ENCODE measurements at regions not wholly inside any gene's neighbourhood (a gene's known extent, or its start where the extent isn't known, plus 50 kb on each side); places are given as distances from the start of the nearest gene placed in this dataset.

DNA sequence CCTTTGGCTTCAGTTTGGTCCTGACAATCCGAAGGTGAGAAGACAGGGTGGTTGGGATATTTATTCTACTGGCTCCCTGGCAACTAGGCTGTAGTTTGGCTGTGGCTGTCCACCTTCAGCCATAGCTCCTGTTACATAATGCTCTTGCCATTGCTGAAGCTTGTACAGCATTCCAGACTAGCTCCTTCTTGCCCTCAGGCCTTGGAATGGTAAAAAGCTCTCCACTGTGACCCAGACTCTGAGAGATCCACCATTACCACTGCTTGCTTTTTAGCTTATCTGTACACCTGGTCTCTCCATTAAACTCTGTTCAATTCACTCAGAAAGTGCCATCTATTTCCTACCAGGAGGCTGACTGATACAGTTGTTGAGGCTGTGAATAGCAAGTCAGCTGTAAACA, 231.8 kb upstream of the MON1B start:
- Mint-ChIP-seq H3K27ac (no peak overlapping the region), H3K4me1 (ENCODE audit: unreplicated experiment) (peaks cover 6% of the 10 kb centered on the region), H3K27me3 (peaks cover 13% of the 10 kb centered on the region), H3K4me3 (no peak overlapping the region), H3K9me3 (no peaks in the 10 kb centered on the region), H3K36me3 (no peaks in the 10 kb centered on the region)
- TF ChIP-seq, protein P1, sequence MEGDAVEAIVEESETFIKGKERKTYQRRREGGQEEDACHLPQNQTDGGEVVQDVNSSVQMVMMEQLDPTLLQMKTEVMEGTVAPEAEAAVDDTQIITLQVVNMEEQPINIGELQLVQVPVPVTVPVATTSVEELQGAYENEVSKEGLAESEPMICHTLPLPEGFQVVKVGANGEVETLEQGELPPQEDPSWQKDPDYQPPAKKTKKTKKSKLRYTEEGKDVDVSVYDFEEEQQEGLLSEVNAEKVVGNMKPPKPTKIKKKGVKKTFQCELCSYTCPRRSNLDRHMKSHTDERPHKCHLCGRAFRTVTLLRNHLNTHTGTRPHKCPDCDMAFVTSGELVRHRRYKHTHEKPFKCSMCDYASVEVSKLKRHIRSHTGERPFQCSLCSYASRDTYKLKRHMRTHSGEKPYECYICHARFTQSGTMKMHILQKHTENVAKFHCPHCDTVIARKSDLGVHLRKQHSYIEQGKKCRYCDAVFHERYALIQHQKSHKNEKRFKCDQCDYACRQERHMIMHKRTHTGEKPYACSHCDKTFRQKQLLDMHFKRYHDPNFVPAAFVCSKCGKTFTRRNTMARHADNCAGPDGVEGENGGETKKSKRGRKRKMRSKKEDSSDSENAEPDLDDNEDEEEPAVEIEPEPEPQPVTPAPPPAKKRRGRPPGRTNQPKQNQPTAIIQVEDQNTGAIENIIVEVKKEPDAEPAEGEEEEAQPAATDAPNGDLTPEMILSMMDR (conservative IDR thresholded peaks at IDR 0.05), result no peak
- no peak for DNase-seq (ENCODE audit: extremely low spot score, unreplicated experiment)

DNA sequence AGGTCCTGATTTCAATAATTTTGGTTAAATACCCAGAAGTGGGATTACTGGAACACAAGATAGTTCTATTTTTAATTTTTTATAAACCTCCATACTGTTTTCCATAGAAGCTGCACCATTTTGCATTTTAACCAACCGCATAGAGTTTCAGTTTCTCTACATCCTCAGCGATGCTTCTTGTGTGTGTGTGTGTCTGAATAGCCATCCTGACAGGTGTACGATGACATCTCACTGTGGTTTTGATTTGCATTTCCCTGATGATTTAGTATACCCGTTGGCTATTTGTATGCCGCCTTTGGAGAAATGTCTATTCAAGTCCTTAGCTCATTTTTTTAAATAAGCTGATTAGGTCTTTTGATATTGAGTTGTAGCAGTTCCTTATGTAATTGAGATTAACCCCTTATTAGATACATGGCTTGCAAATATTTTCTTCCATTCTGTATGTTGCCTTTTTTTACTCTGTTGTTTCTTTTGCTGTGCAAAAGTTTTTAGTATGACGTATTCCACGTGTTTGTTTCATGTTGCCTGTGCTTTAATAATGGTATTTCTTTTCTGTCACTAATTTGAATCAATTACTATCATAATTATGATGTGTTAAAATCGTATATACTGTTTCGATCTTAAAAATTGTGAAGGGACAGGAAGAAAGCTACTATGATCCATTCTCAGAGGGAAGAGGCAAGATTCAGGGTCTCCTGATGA, 227.2 kb upstream of the MON1B start:
- DNase-seq (ENCODE audit: extremely low spot score, unreplicated experiment), result no peak
- no peaks in the 10 kb centered on the region for H3K9me3 Mint-ChIP-seq
- H3K4me1 Mint-ChIP-seq (ENCODE audit: unreplicated experiment), result no peaks in the 10 kb centered on the region
- peaks cover 17% of the 10 kb centered on the region for H3K27me3 Mint-ChIP-seq
- H3K27ac Mint-ChIP-seq, result no peak overlapping the region
- H3K4me3 Mint-ChIP-seq, result no peak overlapping the region
- no peaks in the 10 kb centered on the region for H3K36me3 Mint-ChIP-seq
- TF ChIP-seq, protein P1 (conservative IDR thresholded peaks at IDR 0.05), result no peak

DNA sequence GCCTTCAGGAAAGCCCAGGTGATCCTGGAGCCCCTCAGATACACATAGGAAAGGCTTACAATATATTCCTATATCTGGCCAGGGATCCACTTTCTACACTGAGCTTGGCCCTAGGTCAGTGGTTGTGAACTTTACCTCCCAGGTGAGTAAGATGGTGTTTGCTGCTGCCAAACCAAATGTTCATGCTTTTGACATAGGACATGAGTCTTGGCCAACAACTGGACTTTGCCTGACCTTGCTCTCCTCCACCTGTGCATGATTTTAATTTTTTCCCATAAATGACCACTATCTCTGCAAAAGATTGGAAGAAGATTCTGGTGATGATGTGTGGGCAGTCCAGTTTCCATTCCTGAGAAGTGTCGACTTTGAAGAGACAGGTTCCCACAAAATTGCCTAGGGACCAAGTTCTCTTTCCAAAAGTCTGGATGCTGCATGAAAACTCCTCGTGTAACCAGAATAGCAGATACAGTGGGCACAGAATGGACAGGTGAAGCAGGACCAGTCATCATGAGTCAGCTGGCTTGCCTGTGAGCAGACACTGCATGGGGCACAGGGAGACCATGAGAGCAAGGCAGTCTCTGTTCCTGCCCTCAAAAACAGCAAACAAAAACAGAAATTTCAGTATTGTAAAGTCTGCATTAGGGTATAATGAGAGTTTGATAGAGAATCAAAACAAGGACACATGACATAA, 226.4 kb upstream of the MON1B start:
- no peak overlapping the region for H3K4me3 Mint-ChIP-seq
- H3K9me3 Mint-ChIP-seq, result no peaks in the 10 kb centered on the region
- no peak for DNase-seq (ENCODE audit: extremely low spot score, unreplicated experiment)
- TF ChIP-seq, protein P1 (conservative IDR thresholded peaks at IDR 0.05), result no peak
- H3K27me3 Mint-ChIP-seq, result peaks cover 17% of the 10 kb centered on the region
- no peaks in the 10 kb centered on the region for H3K36me3 Mint-ChIP-seq
- no peaks in the 10 kb centered on the region for H3K4me1 Mint-ChIP-seq (ENCODE audit: unreplicated experiment)
- no peak overlapping the region for H3K27ac Mint-ChIP-seq

DNA sequence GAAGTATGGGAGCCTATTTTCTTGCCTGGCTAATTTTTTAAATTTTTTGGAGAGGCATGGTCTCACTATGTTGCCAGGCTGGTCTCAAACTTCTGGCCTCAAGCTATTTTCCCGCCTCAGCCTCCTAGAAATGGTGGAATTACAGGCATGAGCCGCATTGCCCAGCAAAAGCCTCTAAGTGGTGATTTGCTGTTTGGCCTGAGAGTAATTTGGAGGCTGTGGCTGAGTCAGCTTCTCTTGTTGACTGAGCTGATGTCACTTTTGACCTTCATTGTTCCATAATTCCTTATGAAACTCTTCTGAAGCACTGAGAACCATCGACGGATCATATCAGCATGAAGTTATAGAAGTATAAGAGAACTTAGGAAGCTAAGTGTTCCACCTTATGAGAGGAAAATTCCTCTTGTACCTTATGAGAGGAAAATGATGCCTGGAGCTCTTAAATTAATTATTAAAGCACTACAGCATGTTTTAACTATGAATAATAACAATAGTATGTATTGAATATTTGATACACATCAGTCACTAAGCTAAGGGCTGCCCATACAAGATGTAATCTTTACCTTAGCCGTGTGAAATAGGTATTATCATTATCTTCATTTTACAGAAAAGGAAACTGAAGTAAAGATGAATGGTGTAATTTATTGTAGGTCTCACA, 220.8 kb upstream of the MON1B start:
- TF ChIP-seq, protein P1 (conservative IDR thresholded peaks at IDR 0.05), result no peak
- no peak overlapping the region for H3K4me3 Mint-ChIP-seq

DNA sequence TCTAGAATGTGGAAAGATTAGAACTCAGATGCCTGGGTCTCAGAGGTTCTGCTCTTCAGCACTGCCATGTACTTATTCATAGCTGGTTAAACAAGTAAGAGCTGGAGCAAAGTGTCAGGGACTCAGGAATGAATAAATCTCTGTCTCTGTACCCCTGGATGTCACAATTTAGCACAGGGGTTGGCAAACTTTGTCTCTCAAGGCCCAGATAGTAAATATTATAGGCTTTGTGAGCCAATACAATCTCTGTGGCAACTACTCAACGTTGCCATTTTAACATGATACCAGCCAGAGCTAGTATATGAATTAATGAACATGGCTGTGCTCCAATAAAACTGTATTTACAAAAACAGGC, 220.3 kb upstream of the MON1B start:
- H3K9me3 Mint-ChIP-seq, result no peaks in the 10 kb centered on the region
- H3K27ac Mint-ChIP-seq, result no peak overlapping the region
- H3K4me3 Mint-ChIP-seq, result no peak overlapping the region
- H3K4me1 Mint-ChIP-seq (ENCODE audit: unreplicated experiment), result no peaks in the 10 kb centered on the region
- TF ChIP-seq, protein P1 (conservative IDR thresholded peaks at IDR 0.05), result no peak
- H3K27me3 Mint-ChIP-seq, result peaks cover 3% of the 10 kb centered on the region
- no peaks in the 10 kb centered on the region for H3K36me3 Mint-ChIP-seq
- no peak for DNase-seq (ENCODE audit: extremely low spot score, unreplicated experiment)

More for the DNA sequence above, 220.8 kb upstream of the MON1B start:
- no peaks in the 10 kb centered on the region for H3K9me3 Mint-ChIP-seq
- peaks cover 3% of the 10 kb centered on the region for H3K27me3 Mint-ChIP-seq
- H3K27ac Mint-ChIP-seq, result no peak overlapping the region
- no peak for DNase-seq (ENCODE audit: extremely low spot score, unreplicated experiment)
- no peaks in the 10 kb centered on the region for H3K4me1 Mint-ChIP-seq (ENCODE audit: unreplicated experiment)
- no peaks in the 10 kb centered on the region for H3K36me3 Mint-ChIP-seq

All from type B pancreatic cell (in vitro differentiated cells).